ENCODE measurements at regions not wholly inside any gene's neighbourhood (a gene's known extent, or its start where the extent isn't known, plus 50 kb on each side); places are given as distances from the start of the nearest gene placed in this dataset.

GRCh38 chr13:55516610-55517009 is 1624.1 kb upstream of the PRR20A start (continued):
- TF ChIP-seq GABPB1 (CRISPR knock-in tag; IDR thresholded peaks at IDR 0.05): no peak
- TF ChIP-seq ZNF671 (CRISPR knock-in tag; IDR thresholded peaks at IDR 0.05): no peak
- TF ChIP-seq CDX4 (CRISPR knock-in tag; IDR thresholded peaks at IDR 0.05; ENCODE audit: borderline replicate concordance): no peak
- TF ChIP-seq AFF4 (CRISPR knock-in tag; IDR thresholded peaks at IDR 0.05; ENCODE audit: borderline replicate concordance): no peak
- TF ChIP-seq ZNF423 (CRISPR knock-in tag; IDR thresholded peaks at IDR 0.05): no peak
- no peak for TF ChIP-seq OVOL2 (CRISPR knock-in tag; IDR thresholded peaks at IDR 0.05; ENCODE audit: borderline replicate concordance)
- no peak for TF ChIP-seq NR3C1 (CRISPR knock-in tag; conservative IDR thresholded peaks at IDR 0.05; ENCODE audit: low read depth)
- TF ChIP-seq CREM (CRISPR knock-in tag; IDR thresholded peaks at IDR 0.05): no peak

GRCh38 chr13:55517312-55517711 is 1623.4 kb upstream of the PRR20A start:
- peaks cover 21% of the 10 kb centered on the region for H3K9me3 Mint-ChIP-seq
- peaks cover 8% of the 10 kb centered on the region for H3K36me3 Mint-ChIP-seq
- ChIA-PET CTCF (no interaction called here), POLR2A (no interaction called here)
- no peak overlapping the region for H3K4me3 Mint-ChIP-seq
- ATAC-seq (peak; percentile 88), DNase-seq (ENCODE audit: low spot score) (peak; percentile 41)
- peaks cover 5% of the 10 kb centered on the region for H3K27me3 Mint-ChIP-seq (ENCODE audit: low read depth)
- TF ChIP-seq ELF4 (CRISPR knock-in tag; IDR thresholded peaks at IDR 0.05; ENCODE audit: low read depth) (no peak), CTCF (IDR thresholded peaks at IDR 0.05) (peak; percentile 49; the same call in 1 of the 2 replicates)
- H3K27ac Mint-ChIP-seq: no peak overlapping the region
- no peaks in the 10 kb centered on the region for H3K4me1 Mint-ChIP-seq

GRCh38 chr13:55528434-55528833 is 1612.3 kb upstream of the PRR20A start:
- ChIA-PET POLR2A (interaction anchor here (0.6 kb wide), 1 partner anchor 384 kb away, joined by 7 read pairs; no protein-coding TSS in a partner anchor), CTCF (no interaction called here)
- no peak overlapping the region for H3K4me3 Mint-ChIP-seq
- H3K36me3 Mint-ChIP-seq: peaks cover 6% of the 10 kb centered on the region; the same call in 1 of the 2 replicates
- H3K9me3 Mint-ChIP-seq: peaks cover 13% of the 10 kb centered on the region
- H3K27me3 Mint-ChIP-seq (ENCODE audit: low read depth): peaks cover 4% of the 10 kb centered on the region; the same call in 1 of the 2 replicates
- H3K27ac Mint-ChIP-seq: no peak overlapping the region
- no peak for DNase-seq (ENCODE audit: low spot score)
- H3K4me1 Mint-ChIP-seq: peaks cover 4% of the 10 kb centered on the region; the same call in 1 of the 2 replicates
- ATAC-seq: peak; percentile 64
- TF ChIP-seq IRF2 (CRISPR knock-in tag; IDR thresholded peaks at IDR 0.05; ENCODE audit: borderline replicate concordance, low read depth): no peak
- TF ChIP-seq ATF2 (CRISPR knock-in tag; IDR thresholded peaks at IDR 0.05; ENCODE audit: borderline replicate concordance, low read depth): no peak
- no peak for TF ChIP-seq JUN (CRISPR knock-in tag; IDR thresholded peaks at IDR 0.05)
- TF ChIP-seq CREM (CRISPR knock-in tag; IDR thresholded peaks at IDR 0.05): no peak
- TF ChIP-seq HMGXB4 (CRISPR knock-in tag; IDR thresholded peaks at IDR 0.05): no peak
- no peak for TF ChIP-seq FOXP1 (CRISPR knock-in tag; IDR thresholded peaks at IDR 0.05; ENCODE audit: borderline replicate concordance)
- TF ChIP-seq ZNF416 (CRISPR knock-in tag; IDR thresholded peaks at IDR 0.05): no peak
- TF ChIP-seq NFATC4 (CRISPR knock-in tag; IDR thresholded peaks at IDR 0.05): no peak
- TF ChIP-seq FOXP4 (CRISPR knock-in tag; IDR thresholded peaks at IDR 0.05): no peak
